HuH-7 (cell line): ENCODE measurements at regions not wholly inside any gene's neighbourhood (a gene's known extent, or its start where the extent isn't known, plus 50 kb on each side); places are given as distances from the start of the nearest gene placed in this dataset.
"Not testable (repeated sequence)": the region's sequence is repeated elsewhere in the genome, so short reads cannot be mapped to it uniquely, and the experiment has no call there.

Experiments
- DNase-seq: peaks from one replicate; pipeline ENCODE4 v3.0.0; 2011; ENCODE audit warnings: low spot score

- no peak for DNase-seq
Observed at GRCh38 chr2:83874712-83875430, 584.2 kb downstream of the SUCLG1 start.

DNA sequence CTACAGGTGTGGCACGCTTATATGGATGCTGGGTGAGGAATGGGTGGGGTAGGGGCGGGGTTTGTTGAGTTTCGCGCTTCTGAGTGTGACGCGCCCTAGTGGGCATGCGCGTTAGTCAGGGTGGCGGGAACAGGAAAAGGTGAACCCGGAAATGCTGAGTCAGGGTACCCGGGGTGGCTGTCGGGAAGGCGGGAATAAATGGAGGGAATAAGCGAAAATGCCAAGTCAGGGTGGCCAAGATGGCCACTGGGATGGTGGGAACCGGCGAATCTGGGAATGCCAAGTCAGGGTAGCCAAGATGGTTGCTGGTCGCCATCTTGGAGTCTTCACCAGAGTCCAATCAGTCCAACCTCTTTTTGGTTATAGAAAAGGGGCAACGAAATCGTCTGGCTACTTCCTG is 585.0 kb downstream of the SUCLG1 start:
- DNase-seq = no peak

DNA sequence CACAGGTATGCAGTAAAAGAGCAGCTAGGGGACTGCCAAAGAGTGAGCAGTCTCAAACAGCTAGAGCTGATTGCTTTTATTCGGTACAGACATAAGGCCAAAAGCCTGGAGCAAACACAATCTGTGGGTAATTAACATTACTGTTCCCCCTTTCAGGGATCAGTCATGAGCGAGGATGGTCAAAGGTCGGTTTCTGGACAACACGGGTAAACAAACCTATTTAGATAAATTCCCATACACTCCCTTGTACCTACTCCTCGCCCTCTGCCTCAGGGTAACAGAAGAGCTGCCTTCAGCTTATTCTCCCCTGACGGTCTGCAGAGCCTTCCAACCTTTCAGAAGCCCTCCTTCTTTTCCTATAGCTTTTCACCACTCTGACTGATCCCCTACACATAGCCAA is 586.0 kb downstream of the SUCLG1 start:
- DNase-seq = no peak

DNA sequence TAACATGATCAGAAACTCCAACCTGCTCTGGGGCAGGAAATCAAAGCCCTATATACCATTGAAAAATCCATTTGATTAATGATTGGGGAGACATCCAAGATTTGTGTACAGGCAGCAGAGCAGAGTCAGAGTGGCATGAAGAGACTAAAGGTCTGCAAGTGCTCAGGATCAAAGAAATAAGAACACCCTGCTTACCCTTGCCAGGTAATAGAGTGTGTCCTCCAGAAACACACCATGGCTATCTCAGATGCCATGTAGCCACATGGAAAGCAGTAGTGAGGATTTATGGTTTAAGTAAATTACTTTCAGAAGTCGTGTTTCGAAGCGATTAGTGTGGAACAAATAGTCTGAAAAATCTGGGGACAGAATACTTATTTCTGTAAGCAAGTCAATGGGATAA is 592.9 kb downstream of the SUCLG1 start:
- no peak for DNase-seq

GRCh38 chr2:83862600-83862999 is 596.5 kb downstream of the SUCLG1 start:
- no peak for DNase-seq

GRCh38 chr2:83860320-83860719 is 598.8 kb downstream of the SUCLG1 start:
- DNase-seq = no peak

GRCh38 chr2:83859553-83859952 is 599.5 kb downstream of the SUCLG1 start:
- no peak for DNase-seq

DNA sequence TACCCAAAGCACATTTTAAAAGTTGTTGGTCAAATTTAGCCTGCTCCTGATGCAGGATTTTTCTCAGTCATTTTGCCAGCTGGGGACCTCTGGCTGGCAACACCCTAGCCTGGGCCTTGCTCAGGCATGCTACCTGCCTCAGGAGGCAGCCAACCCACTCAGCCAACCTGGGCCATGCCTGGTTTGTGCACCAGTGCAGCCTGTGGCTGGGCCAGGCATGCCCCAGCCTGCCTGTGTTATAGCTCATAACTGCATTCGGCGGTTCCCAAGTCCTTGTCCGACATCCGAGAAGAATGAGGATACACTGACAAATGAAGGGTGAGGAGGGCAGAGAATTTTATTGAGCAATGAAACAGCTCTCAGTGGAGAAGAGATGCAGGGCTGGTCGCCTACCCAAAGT is 608.0 kb downstream of the SUCLG1 start:
- no peak for DNase-seq

DNA sequence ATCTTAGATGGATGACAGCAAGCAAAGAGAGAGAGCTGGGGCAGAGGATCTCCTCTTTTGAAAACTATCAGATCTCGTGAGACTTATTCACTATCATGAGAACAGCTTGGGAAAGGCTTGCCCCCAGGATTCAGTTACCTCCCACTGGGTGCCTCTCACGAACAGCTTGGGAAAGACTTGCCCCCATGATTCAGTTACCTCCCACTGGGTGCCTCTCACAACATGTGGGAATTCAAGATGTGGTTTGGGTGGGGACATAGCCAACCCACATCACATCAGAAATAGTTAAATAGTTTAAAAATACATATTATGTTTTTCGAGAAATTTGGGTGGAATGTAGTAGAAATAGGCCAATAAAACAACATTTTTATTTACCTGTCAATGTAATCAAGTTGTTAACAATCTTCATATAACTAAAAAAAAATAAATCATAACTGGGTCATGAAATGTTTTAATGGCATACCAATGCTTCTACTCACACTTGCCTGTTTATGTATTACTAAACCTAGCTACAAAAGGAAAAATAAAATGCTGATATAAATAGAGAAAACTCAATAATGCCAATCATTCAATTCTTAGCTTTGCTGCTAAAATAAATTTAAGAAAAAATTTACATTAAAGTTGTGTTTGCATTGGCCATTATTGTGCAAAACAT is 608.9 kb downstream of the SUCLG1 start:
- DNase-seq = no peak

DNA sequence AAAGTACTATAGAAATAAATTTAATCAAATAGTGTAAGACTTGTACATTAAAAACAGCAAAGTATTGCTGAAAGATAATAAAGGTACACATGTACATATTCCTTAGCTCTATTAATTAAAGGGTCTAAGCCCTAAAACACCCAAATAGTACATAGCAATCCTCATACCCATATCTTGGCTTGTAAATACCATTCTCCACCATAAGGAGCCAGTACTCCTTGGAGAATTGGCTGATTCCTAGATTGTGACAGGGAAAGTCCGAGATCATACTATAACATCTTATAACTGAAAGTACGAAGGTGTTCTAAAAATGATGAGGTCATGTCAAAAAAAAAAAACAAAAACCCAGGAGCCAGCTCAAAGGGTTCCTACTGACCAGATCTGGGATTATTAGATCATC is 614.6 kb downstream of the SUCLG1 start:
- no peak for DNase-seq

- DNase-seq = no peak
Observed at GRCh38 chr2:83842421-83842820, 616.7 kb downstream of the SUCLG1 start.

- no peak for DNase-seq
Observed at GRCh38 chr2:83837823-83838222, 621.3 kb downstream of the SUCLG1 start.

GRCh38 chr2:83827618-83828017 is 631.5 kb downstream of the SUCLG1 start:
- no peak for DNase-seq

- no peak for DNase-seq
Observed at GRCh38 chr2:83826577-83826976, 632.5 kb downstream of the SUCLG1 start.

- DNase-seq = no peak
Observed at GRCh38 chr2:83823229-83823628, 635.9 kb downstream of the SUCLG1 start.

- no peak for DNase-seq
Observed at GRCh38 chr2:83817511-83817910, 641.6 kb downstream of the SUCLG1 start.

DNA sequence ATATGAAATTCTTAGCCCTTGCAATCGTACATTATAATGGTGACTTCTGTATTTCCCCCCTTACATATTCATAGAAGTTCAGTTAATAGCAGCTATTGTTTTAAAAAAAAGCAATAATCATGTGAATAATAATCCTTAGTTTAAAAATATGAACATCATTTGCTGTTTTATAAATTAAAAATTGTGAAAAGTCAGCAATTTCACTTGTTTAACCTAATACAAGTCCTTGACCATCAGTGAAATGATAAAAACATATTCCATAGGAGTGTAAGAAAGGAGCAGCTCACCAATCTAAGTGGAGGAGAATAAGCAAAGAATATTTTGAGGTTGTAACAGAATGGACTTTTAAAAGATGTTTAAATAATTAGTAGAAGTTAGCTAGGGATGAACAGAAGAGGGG is 650.2 kb downstream of the SUCLG1 start:
- no peak for DNase-seq

DNA sequence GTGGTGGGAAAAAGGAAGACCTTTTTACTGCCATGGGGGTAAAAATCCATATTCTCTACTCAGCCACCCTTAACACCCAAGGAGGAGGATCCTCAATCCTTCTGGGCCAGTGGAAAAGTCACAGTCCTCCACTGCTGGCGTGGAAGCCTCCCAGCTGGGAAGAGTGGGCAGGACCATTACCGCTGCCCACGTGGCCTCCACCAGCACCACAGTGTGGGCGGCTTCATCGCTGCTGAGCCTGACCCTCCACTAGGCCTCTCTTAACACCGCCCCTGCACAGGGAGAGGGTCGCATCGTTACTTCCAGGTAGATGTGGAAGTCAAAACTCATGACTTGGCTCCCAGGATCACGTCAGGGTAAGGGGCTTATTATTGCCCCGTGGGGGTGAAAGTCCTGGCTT is 656.5 kb downstream of the SUCLG1 start:
- DNase-seq = no peak

- DNase-seq = no peak
Observed at GRCh38 chr2:83795777-83796176, 663.3 kb downstream of the SUCLG1 start.

GRCh38 chr2:83790467-83790866 is 668.6 kb downstream of the SUCLG1 start:
- not testable (repeated sequence) for DNase-seq

DNA sequence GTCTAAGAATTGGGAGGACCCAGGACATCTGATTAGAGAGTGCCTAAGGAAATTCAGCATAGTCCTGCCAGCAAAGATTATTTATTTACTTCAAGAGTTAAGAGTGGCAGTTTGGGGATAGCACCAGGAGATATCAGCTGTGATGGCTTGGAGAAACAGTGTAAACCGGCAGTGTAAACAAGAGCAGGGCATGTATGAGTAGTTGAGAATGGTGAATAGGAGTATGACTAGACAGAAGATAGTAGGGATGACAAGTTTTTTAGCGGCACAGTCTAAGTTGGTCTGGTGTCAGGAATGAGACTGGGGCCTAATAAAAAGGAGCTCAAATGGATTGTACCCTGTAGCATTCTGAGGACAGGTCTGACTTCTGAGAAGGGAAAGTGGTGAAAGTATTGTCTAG is 669.4 kb downstream of the SUCLG1 start:
- DNase-seq = not testable (repeated sequence)

DNA sequence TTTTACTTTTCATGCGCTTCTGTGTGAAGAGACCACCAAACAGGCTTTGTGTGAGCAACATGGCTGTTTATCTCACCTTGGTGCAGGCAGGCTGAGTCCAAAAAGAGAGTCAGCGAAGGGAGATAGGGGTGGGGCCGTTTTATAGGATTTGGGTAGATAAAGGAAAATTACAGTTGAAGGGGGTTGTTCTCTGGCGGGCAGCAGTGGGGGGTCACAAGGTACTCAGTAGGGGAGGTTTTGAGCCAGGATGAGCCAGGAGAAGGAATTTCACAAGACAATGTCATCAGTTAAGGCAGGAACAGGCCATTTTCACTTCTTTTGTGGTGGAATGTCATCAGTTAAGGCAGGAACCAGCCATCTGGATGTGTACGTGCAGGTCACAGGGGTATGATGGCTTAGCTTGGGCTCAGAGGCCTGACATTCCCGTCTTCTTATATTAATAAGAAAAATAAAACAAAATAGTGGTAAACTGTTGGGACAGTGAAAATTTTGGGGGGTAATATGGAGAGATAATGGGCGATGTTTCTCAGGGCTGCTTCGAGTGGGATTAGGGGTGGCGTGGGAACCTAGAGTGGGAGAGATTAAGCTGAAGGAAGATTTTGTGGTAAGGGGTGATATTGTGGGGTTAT is 670.0 kb downstream of the SUCLG1 start:
- not testable (repeated sequence) for DNase-seq

DNA sequence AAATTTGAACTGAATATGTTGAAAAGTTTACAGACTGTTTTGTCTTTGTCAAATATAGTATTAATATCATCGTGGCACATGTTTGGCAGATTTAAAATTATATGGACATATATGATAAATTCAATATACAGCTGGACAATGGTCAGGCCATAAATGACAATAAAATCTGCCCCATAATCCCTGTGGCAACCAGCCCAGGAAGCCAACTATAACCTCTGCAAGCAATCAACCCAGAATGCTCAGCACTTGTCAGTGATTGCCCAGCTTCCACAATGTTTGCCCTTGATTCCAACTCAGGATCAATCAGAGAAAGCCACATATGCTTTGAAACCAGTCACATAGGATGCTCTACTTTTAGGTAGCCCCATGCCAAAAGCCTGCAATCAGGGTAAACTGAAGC is 671.9 kb downstream of the SUCLG1 start:
- DNase-seq = no peak

DNA sequence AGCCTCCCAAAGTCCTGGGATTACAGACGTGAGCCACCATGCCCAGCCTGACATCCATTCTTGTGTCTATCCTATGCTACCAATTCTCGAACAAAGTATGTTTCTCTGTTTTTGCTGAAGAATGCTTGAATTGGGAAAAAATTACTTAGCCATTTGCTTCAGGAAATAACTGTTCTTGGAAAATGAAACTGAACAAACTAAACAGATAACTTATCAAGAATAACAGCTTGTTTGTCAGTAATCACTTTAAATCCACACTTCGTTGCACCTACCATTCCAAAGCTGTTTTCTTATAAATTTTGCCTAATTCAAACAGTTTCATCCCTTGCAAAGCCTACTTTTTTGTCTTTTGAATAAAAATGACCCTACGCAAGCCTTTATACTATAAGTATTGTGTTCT is 672.9 kb downstream of the SUCLG1 start:
- no peak for DNase-seq
